ENCODE measurements at regions not wholly inside any gene's neighbourhood (a gene's known extent, or its start where the extent isn't known, plus 50 kb on each side); places are given as distances from the start of the nearest gene placed in this dataset.
"Not testable (repeated sequence)": the region's sequence is repeated elsewhere in the genome, so short reads cannot be mapped to it uniquely, and the experiment has no call there.

DNA sequence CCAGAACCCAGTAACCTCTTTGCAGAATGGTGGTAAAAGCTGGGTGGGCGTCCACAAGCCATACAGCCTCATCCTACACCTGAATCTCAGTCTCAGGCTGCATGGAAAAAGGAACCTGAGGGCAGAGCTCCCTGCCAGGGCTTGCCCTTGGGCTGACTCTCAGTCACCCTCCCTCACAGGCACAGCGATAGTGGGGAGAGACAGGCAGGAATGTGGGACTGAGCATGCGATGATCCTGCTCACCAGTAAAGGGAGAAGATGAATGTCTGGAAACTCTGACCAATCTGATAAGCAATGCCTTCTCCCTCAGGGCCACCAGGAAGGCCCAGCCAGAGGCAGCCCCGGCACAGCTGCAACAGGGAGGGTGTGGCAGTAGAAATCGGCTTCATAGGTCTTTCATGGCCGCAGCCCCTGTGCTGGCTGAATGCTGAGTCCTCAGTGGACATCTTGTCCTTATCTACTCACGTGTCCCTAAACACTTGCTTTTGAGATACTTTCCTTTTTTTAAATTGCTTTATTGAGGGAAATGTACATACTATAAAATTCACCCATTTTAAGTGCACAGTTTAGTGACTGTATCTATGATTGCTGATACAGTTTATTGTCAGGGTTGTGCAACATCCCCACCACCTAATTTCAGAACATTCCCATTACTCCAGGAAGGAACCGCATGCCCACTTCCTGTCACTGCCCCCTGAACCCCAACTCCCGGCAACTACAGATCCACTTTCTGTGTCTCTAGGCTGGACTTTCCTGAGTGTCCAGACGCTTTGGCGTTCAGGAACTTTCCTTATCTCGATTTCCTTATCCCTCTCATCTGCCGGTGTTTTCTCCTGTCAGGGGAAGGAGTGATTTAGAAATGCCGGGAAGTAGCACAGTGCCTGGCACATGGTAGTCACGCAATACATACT is 258.1 kb downstream of the PCNX1 start:
- Histone ChIP-seq H3K9me3 (no peaks in the 10 kb centered on the region), H3K36me3 (no peaks in the 10 kb centered on the region), H3K4me1 (no peaks in the 10 kb centered on the region), H3K4me3 (no peak overlapping the region), H3K27ac (no peak overlapping the region), H3K27me3 (no peaks in the 10 kb centered on the region)
- TF ChIP-seq, protein P1, sequence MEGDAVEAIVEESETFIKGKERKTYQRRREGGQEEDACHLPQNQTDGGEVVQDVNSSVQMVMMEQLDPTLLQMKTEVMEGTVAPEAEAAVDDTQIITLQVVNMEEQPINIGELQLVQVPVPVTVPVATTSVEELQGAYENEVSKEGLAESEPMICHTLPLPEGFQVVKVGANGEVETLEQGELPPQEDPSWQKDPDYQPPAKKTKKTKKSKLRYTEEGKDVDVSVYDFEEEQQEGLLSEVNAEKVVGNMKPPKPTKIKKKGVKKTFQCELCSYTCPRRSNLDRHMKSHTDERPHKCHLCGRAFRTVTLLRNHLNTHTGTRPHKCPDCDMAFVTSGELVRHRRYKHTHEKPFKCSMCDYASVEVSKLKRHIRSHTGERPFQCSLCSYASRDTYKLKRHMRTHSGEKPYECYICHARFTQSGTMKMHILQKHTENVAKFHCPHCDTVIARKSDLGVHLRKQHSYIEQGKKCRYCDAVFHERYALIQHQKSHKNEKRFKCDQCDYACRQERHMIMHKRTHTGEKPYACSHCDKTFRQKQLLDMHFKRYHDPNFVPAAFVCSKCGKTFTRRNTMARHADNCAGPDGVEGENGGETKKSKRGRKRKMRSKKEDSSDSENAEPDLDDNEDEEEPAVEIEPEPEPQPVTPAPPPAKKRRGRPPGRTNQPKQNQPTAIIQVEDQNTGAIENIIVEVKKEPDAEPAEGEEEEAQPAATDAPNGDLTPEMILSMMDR (IDR thresholded peaks at IDR 0.05) = no peak
- TF ChIP-seq POLR2A (IDR thresholded peaks at IDR 0.05) = no peak
- no peak for DNase-seq
- intact Hi-C loops (cut with DNase I; ENCODE audit: low total_unique reads) = no loop called here

DNA sequence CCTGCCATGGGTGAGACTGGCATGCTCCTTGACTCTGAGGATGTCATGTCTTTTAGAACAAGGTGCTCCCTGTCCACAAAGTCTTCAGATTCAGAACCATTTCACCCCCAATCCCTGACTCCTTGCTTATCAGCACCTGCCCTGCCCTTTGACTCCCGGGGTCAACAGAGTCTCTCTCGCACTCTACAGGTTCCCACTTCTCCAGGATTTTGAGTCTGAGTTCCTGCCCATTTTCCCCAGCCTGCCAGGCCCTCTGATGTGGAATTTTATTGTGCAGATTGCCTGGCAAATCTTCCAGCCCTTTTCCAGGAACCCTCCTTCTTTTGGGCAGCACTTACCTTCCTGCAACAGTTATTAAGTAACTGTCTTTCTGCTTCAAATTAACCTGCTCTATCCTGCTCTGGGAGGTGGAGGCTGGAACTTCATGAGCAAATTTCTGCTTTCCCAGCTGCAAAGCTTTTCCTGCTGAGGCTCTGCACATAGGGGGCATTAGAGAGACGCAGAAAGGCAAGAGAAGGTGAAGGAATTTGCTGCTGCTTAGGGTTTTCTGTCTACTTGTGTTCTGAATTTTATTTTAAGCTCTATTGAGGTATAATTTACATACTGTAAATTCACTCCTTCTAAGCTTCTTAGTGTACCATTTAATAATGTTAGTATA is 259.1 kb downstream of the PCNX1 start:
- no peak overlapping the region for H3K4me3 ChIP-seq
- TF ChIP-seq, protein P1 (IDR thresholded peaks at IDR 0.05) = peak in 2 of 4 experiments; percentile 23 to 34
- TF ChIP-seq POLR2A (IDR thresholded peaks at IDR 0.05) = no peak
- intact Hi-C loops (cut with DNase I; ENCODE audit: low total_unique reads) = no loop called here
- H3K27ac ChIP-seq = no peak overlapping the region
- no peaks in the 10 kb centered on the region for H3K27me3 ChIP-seq
- no peak for DNase-seq
- no peaks in the 10 kb centered on the region for H3K9me3 ChIP-seq
- no peaks in the 10 kb centered on the region for H3K36me3 ChIP-seq
- H3K4me1 ChIP-seq = no peaks in the 10 kb centered on the region

DNA sequence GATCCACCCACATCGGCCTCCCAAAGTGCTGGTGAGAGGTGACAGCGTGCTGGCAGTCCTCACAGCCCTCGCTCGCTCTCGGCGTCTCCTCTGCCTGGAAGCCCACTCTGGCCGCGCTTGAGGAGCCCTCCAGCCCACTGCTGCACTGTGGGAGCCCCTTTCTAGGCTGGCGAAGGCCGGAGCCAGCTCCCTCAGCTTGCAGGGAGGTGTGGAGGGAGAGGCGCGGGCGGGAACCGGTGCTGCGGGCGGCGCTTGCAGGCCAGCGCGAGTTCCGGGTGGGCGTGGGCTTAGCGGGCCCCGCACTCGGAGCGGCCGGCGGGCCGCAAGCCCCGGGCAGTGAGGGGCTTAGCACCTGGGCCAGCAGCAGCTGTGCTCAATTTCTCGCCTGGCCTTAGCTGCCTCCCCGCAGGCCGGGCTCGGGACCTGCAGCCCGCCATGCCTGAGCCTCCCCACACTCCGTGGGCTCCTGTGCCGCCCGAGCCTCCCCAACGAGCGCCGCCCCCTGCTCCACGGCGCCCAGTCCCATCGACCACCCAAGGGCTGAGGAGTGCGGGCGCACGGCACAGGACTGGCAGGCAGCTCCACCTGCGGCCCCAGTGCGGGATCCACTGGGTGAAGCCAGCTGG is 260.2 kb downstream of the PCNX1 start:
- H3K27ac ChIP-seq; H3K4me3 ChIP-seq; H3K36me3 ChIP-seq; H3K4me1 ChIP-seq; H3K27me3 ChIP-seq; intact Hi-C loops (cut with DNase I; ENCODE audit: low total_unique reads); H3K9me3 ChIP-seq; DNase-seq: not testable (repeated sequence)

DNA sequence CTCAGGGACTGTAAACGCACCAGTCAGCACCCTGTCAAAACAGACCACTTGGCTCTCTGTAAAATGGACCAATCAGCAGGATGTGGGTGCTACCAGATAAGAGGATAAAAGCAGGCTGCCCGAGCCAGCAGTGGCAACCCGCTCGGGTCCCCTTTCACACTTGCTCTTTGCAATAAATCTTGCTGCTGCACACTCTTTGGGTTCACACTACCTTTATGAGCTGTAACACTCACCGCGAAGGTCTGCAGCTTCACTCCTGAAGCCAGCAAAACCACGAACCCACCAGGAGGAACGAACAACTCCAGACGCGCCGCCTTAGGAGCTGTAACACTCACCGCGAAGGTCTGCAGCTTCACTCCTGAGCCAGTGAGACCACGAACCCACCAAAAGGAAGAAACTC is 260.9 kb downstream of the PCNX1 start:
- DNase-seq; H3K27ac ChIP-seq; H3K4me1 ChIP-seq; H3K27me3 ChIP-seq; H3K4me3 ChIP-seq; H3K36me3 ChIP-seq; intact Hi-C loops (cut with DNase I; ENCODE audit: low total_unique reads); H3K9me3 ChIP-seq: not testable (repeated sequence)

DNA sequence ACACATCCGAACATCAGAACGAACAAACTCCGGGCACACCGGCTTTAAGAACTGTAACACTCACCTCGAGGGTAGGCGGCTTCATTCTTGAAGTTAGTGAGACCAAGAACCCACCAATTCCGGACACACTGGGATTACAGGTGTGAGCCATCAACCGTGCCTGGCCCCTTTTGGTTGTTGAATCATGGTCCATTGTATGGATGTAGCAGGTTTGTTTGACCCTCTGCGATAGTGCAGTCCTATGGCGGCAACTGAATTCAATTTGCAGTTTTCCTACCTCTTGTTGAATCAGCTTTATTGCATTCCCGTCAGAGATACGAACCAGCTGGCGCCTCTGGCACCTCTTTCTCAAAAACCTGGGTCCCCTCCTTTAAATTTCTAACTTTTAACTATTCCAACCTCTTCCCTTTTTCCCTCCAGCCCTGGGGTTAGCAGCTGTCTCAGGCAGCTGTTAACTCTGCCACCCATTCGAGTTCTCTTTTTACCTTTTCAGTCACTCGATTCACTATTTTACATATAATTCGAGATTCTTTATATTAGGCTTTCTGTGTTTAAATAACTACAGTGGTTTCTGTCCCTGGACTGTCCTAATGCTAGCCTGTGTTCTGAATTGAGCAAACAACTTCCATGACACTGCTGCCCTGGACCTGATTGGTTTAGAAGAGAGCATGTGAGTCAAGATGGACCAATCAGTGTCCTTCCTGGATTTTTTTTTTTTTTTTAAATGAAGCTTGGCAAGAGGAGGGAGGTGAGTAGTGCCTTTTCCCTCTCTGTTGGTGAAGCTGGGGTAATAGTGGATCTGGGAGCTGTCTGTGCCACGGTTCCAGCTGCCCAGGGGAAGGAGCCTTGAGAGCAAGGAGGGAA is 261.5 kb downstream of the PCNX1 start:
- Histone ChIP-seq H3K27ac (no peak overlapping the region), H3K4me3 (no peak overlapping the region), H3K4me1 (no peaks in the 10 kb centered on the region), H3K9me3 (no peaks in the 10 kb centered on the region), H3K27me3 (no peaks in the 10 kb centered on the region), H3K36me3 (no peaks in the 10 kb centered on the region)
- intact Hi-C loops (cut with DNase I; ENCODE audit: low total_unique reads) = no loop called here
- no peak for DNase-seq
- no peak for TF ChIP-seq POLR2A (IDR thresholded peaks at IDR 0.05)
- TF ChIP-seq, protein P1 (IDR thresholded peaks at IDR 0.05) = no peak

All from uterus (tissue), 3 donors.